HepG2 (cell line): ENCODE measurements at regions not wholly inside any gene's neighbourhood (a gene's known extent, or its start where the extent isn't known, plus 50 kb on each side); places are given as distances from the start of the nearest gene placed in this dataset.

Experiments
- ATAC-seq: fragments of 200-7000 bp; cut with Tn5 transposase; 3 replicates; pipeline ENCODE4 v1.9.1; 2020; ENCODE audit warnings: mild to moderate bottlenecking, moderate library complexity
- BruUV-seq: library from RNA; stranded (reverse); fragments of 400-500 nt; replicated peaks from 2 replicates; lab custom pipeline; 2021; lab: Mats Ljungman, UMichigan
- CTCF ChIA-PET: fragments of 300-600 bp; formaldehyde crosslinking; extraction: SDS; loops from one replicate; lab custom pipeline; 2021; ENCODE audit warnings: low total read pairs, inconsistent platforms, low intra/inter-chr PET ratio; lab: Yijun Ruan, JAX
- POLR2A ChIA-PET: fragments of 350-600 bp; sonication (Branson Sonifier 250); formaldehyde crosslinking; loops from one replicate; lab custom pipeline; 2020; ENCODE audit warnings: antibody characterized with exemption, inconsistent platforms; lab: Yijun Ruan, JAX
- DNase-seq: peaks from one replicate; pipeline ENCODE4 v3.0.0-alpha.2; 2015; ENCODE audit warnings: low spot score
- FAIRE-seq: peaks from 3 replicates; lab custom pipeline; 2011; peaks lifted over from hg19 to GRCh38; lab: Jason Lieb, UNC
- H2AFZ ChIP-seq: one replicate; pipeline ENCODE4 v1.6.1; 2011; ENCODE audit warnings: low read length, inconsistent platforms
- H3K27ac ChIP-seq: fragments of 300-600 bp; 3 replicates; pipeline ENCODE4 v1.8.0; 2011; ENCODE audit warnings: mixed run types, mild to moderate bottlenecking, mixed read lengths, low read length, inconsistent platforms; ENCODE audit not compliant: insufficient read depth; ENCODE audit errors: extremely low read length
- H3K27me3 ChIP-seq, 2 experiments: fragments of 200-600 bp in 1 of 2; 2 replicates in 1 of 2; 3 replicates in 1 of 2; pipeline versions ENCODE4 v1.6.0 to v1.8.0; 2011; ENCODE audit warnings: low read length in 2 of 2, mild to moderate bottlenecking in 2 of 2, moderate library complexity in 2 of 2, inconsistent platforms in 1 of 2; ENCODE audit not compliant: insufficient read depth in 2 of 2, control insufficient read depth in 1 of 2
- H3K36me3 ChIP-seq, 2 experiments: fragments of 200-600 bp in 1 of 2; replicated peaks in 1 of 2; 2 replicates in 1 of 2; 3 replicates in 1 of 2; pipeline versions ENCODE4 v1.5.1 to v1.8.0; 2011; ENCODE audit warnings: low read length in 2 of 2, inconsistent platforms in 1 of 2; ENCODE audit not compliant: insufficient read depth in 2 of 2, control insufficient read depth in 1 of 2
- H3K4me1 ChIP-seq: 2 replicates; pipeline ENCODE4 v1.5.1; 2012; ENCODE audit warnings: low read length, inconsistent platforms; ENCODE audit not compliant: insufficient read depth
- H3K4me2 ChIP-seq: 2 replicates; pipeline ENCODE4 v1.6.0; 2011; ENCODE audit warnings: low read depth, low read length, inconsistent platforms
- H3K4me3 ChIP-seq, 3 experiments: fragments of 200-600 bp in 1 of 3; sonication (generic), shearing (Covaris generic) in 1 of 3; replicated peaks in 1 of 3; 2 replicates each; pipeline ENCODE4 v1.5.1; 2011 to 2016; ENCODE audit warnings: low read length in 3 of 3, inconsistent platforms in 2 of 3, low read depth in 2 of 3, mild to moderate bottlenecking in 2 of 3, control low read depth in 1 of 3, mixed read lengths in 1 of 3; ENCODE audit not compliant: insufficient read depth in 1 of 3
- H3K79me2 ChIP-seq: one replicate; pipeline ENCODE4 v1.6.1; 2011; ENCODE audit warnings: low read length, inconsistent platforms; ENCODE audit not compliant: insufficient read depth
- H3K9ac ChIP-seq: 2 replicates; pipeline ENCODE4 v1.6.0; 2011; ENCODE audit warnings: mild to moderate bottlenecking, low read depth, low read length, inconsistent platforms; ENCODE audit not compliant: insufficient read depth
- H3K9me3 ChIP-seq: 2 replicates; pipeline ENCODE4 v1.5.1; 2012; ENCODE audit warnings: mild to moderate bottlenecking, low read length
- H4K20me1 ChIP-seq: 2 replicates; pipeline ENCODE4 v1.6.0; 2011; ENCODE audit warnings: inconsistent platforms, mild to moderate bottlenecking, low read length, moderate library complexity; ENCODE audit not compliant: insufficient read depth
- ATF7 ChIP-seq, 2 experiments: fragments of 450-650 bp in 1 of 2; sonication (generic) in 1 of 2; formaldehyde crosslinking in 1 of 2; IDR thresholded peaks; 2 replicates each; pipeline versions ENCODE4 v1.4.0 to v1.6.1; 2016 to 2020; ENCODE audit warnings: antibody characterized with exemption in 1 of 2, mild to moderate bottlenecking in 1 of 2, missing genetic modification reagents in 1 of 2
- FOXJ3 ChIP-seq: sonication (generic); formaldehyde crosslinking; IDR thresholded peaks from 2 replicates; pipeline ENCODE4 v1.4.0; 2020; ENCODE audit warnings: missing genetic modification reagents, mild to moderate bottlenecking, borderline replicate concordance
- NONO ChIP-seq, 2 experiments: fragments of 450-650 bp in 1 of 2; sonication (generic) in 1 of 2; formaldehyde crosslinking in 1 of 2; IDR thresholded peaks in 1 of 2; conservative IDR thresholded peaks in 1 of 2; 2 replicates each; pipeline versions ENCODE4 v1.6.1 to v1.8.0; 2017 to 2022; ENCODE audit warnings: mild to moderate bottlenecking in 1 of 2, missing genetic modification reagents in 1 of 2, moderate library complexity in 1 of 2
- TERF1 ChIP-seq: sonication (generic); formaldehyde crosslinking; IDR thresholded peaks from 2 replicates; pipeline ENCODE4 v1.8.0; 2022; ENCODE audit warnings: mild to moderate bottlenecking, missing genetic modification reagents, moderate library complexity
- TP53 ChIP-seq: sonication (generic); formaldehyde crosslinking; conservative IDR thresholded peaks from 2 replicates; pipeline ENCODE4 v1.4.0; 2020; ENCODE audit warnings: missing genetic modification reagents
- ZBTB44 ChIP-seq: sonication (generic); formaldehyde crosslinking; IDR thresholded peaks from 2 replicates; pipeline ENCODE4 v1.4.0; 2020; ENCODE audit warnings: missing genetic modification reagents
- ZNF160 ChIP-seq: sonication (generic); formaldehyde crosslinking; IDR thresholded peaks from 2 replicates; pipeline ENCODE4 v1.8.0; 2022; ENCODE audit warnings: mild to moderate bottlenecking, inconsistent platforms, missing genetic modification reagents
- WGBS: methylation state at CpG from one replicate; pipeline ENCODE4 v1.1.6; 2017; ENCODE audit warnings: low lambda C conversion rate; 5-methylcytosine and 5-hydroxymethylcytosine counted together
- in situ Hi-C: cut with HindIII; loops from 2 replicates; pipeline ENCODE4 v1.10.0; 2017; ENCODE audit warnings: low pct_unique_long_range_greater_than_20kb; ENCODE audit not compliant: extremely low pct_ligation_motif_present
- intact Hi-C: fragments of 100-400 bp; cut with micrococcal nuclease; formaldehyde crosslinking; loops from one replicate; pipeline ENCODE4 v1.10.0; 2022; ENCODE audit not compliant: unreplicated experiment

GRCh38 chr2:146669735-146670134 lies 1175.1 kb upstream of the ACVR2A start:
- Histone ChIP-seq H3K27ac (no peak overlapping the region), H3K27me3 (no peaks in the 10 kb centered on the region), H3K9me3 (no peaks in the 10 kb centered on the region), H3K79me2 (no peaks in the 10 kb centered on the region), H3K4me1 (no peaks in the 10 kb centered on the region), H3K4me2 (no peak overlapping the region), H2AFZ (no peak overlapping the region), H4K20me1 (no peaks in the 10 kb centered on the region), H3K36me3 (no peaks in the 10 kb centered on the region), H3K4me3 (no peak overlapping the region), H3K9ac (no peak overlapping the region)
- intact Hi-C loops = no loop called here
- no peak for TF ChIP-seq FOXJ3 (CRISPR knock-in tag)
- TF ChIP-seq ZBTB44 (CRISPR knock-in tag) = no peak
- no peak for TF ChIP-seq ZNF160
- TF ChIP-seq TP53 (CRISPR knock-in tag) = no peak
- 5% methylated on average over 3 of the region's 3 CpGs for WGBS
- BruUV-seq = no TSS peak
- DNase-seq = no peak
- ChIA-PET POLR2A (no interaction called here), CTCF (no interaction called here)
- no peak for ATAC-seq
- no peak for FAIRE-seq
- in situ Hi-C loops = no loop called here

- H2AFZ ChIP-seq = no peak overlapping the region
- in situ Hi-C loops = no loop called here
These were observed 1178.5 kb upstream of the ACVR2A start for GRCh38 chr2:146666340-146666739.

More at GRCh38 chr2:146666340-146666739, 1178.5 kb upstream of the ACVR2A start:
- BruUV-seq = no TSS peak
- 0% methylated on average over 1 of the region's 1 CpG for WGBS
- FAIRE-seq (no peak), DNase-seq (no peak), ATAC-seq (no peak)
- H3K27ac ChIP-seq = no peak overlapping the region
- H3K4me3 ChIP-seq = no peak overlapping the region
- ChIA-PET POLR2A (no interaction called here), CTCF (no interaction called here)
- no peaks in the 10 kb centered on the region for H4K20me1 ChIP-seq
- H3K4me2 ChIP-seq = no peak overlapping the region
- H3K9ac ChIP-seq = no peak overlapping the region
- intact Hi-C loops = no loop called here
- TF ChIP-seq TERF1 (no peak), NONO (IDR thresholded peaks at IDR 0.05) (no peak), NONO (CRISPR knock-in tag; conservative IDR thresholded peaks at IDR 0.05) (no peak), ATF7 (IDR thresholded peaks at IDR 0.05) (0 out of 2 replicates have a peak, but pooled peaks have one; percentile 37), ATF7 (CRISPR knock-in tag; IDR thresholded peaks at IDR 0.05) (no peak)
- H3K27me3 ChIP-seq = no peaks in the 10 kb centered on the region
- H3K36me3 ChIP-seq = no peaks in the 10 kb centered on the region
- no peaks in the 10 kb centered on the region for H3K79me2 ChIP-seq
- H3K9me3 ChIP-seq = no peaks in the 10 kb centered on the region
- no peaks in the 10 kb centered on the region for H3K4me1 ChIP-seq
